ENCODE measurements at regions not wholly inside any gene's neighbourhood (a gene's known extent, or its start where the extent isn't known, plus 50 kb on each side); places are given as distances from the start of the nearest gene placed in this dataset.

DNA sequence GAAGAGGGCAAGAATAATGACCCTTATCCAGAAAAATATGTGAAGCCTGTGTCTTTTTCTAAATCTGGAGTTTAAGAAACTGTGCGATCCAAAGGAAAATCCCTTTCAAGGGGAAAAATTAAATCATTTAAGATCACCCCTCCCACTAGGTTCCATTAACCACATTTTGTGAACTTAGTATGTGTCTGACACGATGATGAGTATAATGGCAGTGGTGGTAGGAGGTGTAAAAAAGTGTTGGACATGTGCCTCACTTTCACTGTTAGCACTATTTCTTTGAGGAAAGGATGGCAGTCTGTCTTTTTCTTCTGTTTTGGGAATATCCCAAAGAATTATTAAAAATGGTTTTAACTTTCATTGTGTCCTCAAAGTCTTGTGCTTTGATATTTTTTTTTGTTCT, 392.3 kb upstream of the CITED2 start:
- TF ChIP-seq, protein P1, sequence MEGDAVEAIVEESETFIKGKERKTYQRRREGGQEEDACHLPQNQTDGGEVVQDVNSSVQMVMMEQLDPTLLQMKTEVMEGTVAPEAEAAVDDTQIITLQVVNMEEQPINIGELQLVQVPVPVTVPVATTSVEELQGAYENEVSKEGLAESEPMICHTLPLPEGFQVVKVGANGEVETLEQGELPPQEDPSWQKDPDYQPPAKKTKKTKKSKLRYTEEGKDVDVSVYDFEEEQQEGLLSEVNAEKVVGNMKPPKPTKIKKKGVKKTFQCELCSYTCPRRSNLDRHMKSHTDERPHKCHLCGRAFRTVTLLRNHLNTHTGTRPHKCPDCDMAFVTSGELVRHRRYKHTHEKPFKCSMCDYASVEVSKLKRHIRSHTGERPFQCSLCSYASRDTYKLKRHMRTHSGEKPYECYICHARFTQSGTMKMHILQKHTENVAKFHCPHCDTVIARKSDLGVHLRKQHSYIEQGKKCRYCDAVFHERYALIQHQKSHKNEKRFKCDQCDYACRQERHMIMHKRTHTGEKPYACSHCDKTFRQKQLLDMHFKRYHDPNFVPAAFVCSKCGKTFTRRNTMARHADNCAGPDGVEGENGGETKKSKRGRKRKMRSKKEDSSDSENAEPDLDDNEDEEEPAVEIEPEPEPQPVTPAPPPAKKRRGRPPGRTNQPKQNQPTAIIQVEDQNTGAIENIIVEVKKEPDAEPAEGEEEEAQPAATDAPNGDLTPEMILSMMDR (conservative IDR thresholded peaks at IDR 0.05 in 1 of 2, IDR thresholded peaks at IDR 0.05 in 1 of 2; ENCODE audit: extremely low read depth in 1 of 2, insufficient read depth in 1 of 2, low read depth in 1 of 2, low read length in 2 of 2) = no peak
- TF ChIP-seq EZH2 (IDR thresholded peaks at IDR 0.05; ENCODE audit: borderline replicate concordance, low read length) = no peak

Measured in mammary epithelial cell (primary cell).